HepG2 (cell line): ENCODE measurements at regions not wholly inside any gene's neighbourhood (a gene's known extent, or its start where the extent isn't known, plus 50 kb on each side); places are given as distances from the start of the nearest gene placed in this dataset.

Source experiments
- ATAC-seq: fragments of 200-7000 bp; cut with Tn5 transposase; 3 replicates; pipeline ENCODE4 v1.9.1; 2020; ENCODE audit warnings: mild to moderate bottlenecking, moderate library complexity
- BruUV-seq: library from RNA; stranded (reverse); fragments of 400-500 nt; replicated peaks from 2 replicates; lab custom pipeline; 2021; lab: Mats Ljungman, UMichigan
- CTCF ChIA-PET: fragments of 300-600 bp; formaldehyde crosslinking; extraction: SDS; loops from one replicate; lab custom pipeline; 2021; ENCODE audit warnings: low total read pairs, inconsistent platforms, low intra/inter-chr PET ratio; lab: Yijun Ruan, JAX
- POLR2A ChIA-PET: fragments of 350-600 bp; sonication (Branson Sonifier 250); formaldehyde crosslinking; loops from one replicate; lab custom pipeline; 2020; ENCODE audit warnings: antibody characterized with exemption, inconsistent platforms; lab: Yijun Ruan, JAX
- DNase-seq: peaks from one replicate; pipeline ENCODE4 v3.0.0-alpha.2; 2015; ENCODE audit warnings: low spot score
- FAIRE-seq: peaks from 3 replicates; lab custom pipeline; 2011; peaks lifted over from hg19 to GRCh38; lab: Jason Lieb, UNC
- H2AFZ ChIP-seq: one replicate; pipeline ENCODE4 v1.6.1; 2011; ENCODE audit warnings: low read length, inconsistent platforms
- H3K27ac ChIP-seq: fragments of 300-600 bp; 3 replicates; pipeline ENCODE4 v1.8.0; 2011; ENCODE audit warnings: mixed run types, mild to moderate bottlenecking, mixed read lengths, low read length, inconsistent platforms; ENCODE audit not compliant: insufficient read depth; ENCODE audit errors: extremely low read length
- H3K27me3 ChIP-seq, 2 experiments: fragments of 200-600 bp in 1 of 2; 2 replicates in 1 of 2; 3 replicates in 1 of 2; pipeline versions ENCODE4 v1.6.0 to v1.8.0; 2011; ENCODE audit warnings: low read length in 2 of 2, mild to moderate bottlenecking in 2 of 2, moderate library complexity in 2 of 2, inconsistent platforms in 1 of 2; ENCODE audit not compliant: insufficient read depth in 2 of 2, control insufficient read depth in 1 of 2
- H3K36me3 ChIP-seq, 2 experiments: fragments of 200-600 bp in 1 of 2; replicated peaks in 1 of 2; 2 replicates in 1 of 2; 3 replicates in 1 of 2; pipeline versions ENCODE4 v1.5.1 to v1.8.0; 2011; ENCODE audit warnings: low read length in 2 of 2, inconsistent platforms in 1 of 2; ENCODE audit not compliant: insufficient read depth in 2 of 2, control insufficient read depth in 1 of 2
- H3K4me1 ChIP-seq: 2 replicates; pipeline ENCODE4 v1.5.1; 2012; ENCODE audit warnings: low read length, inconsistent platforms; ENCODE audit not compliant: insufficient read depth
- H3K4me2 ChIP-seq: 2 replicates; pipeline ENCODE4 v1.6.0; 2011; ENCODE audit warnings: low read depth, low read length, inconsistent platforms
- H3K4me3 ChIP-seq, 3 experiments: fragments of 200-600 bp in 1 of 3; sonication (generic), shearing (Covaris generic) in 1 of 3; replicated peaks in 1 of 3; 2 replicates each; pipeline ENCODE4 v1.5.1; 2011 to 2016; ENCODE audit warnings: low read length in 3 of 3, inconsistent platforms in 2 of 3, low read depth in 2 of 3, mild to moderate bottlenecking in 2 of 3, control low read depth in 1 of 3, mixed read lengths in 1 of 3; ENCODE audit not compliant: insufficient read depth in 1 of 3
- H3K79me2 ChIP-seq: one replicate; pipeline ENCODE4 v1.6.1; 2011; ENCODE audit warnings: low read length, inconsistent platforms; ENCODE audit not compliant: insufficient read depth
- H3K9ac ChIP-seq: 2 replicates; pipeline ENCODE4 v1.6.0; 2011; ENCODE audit warnings: mild to moderate bottlenecking, low read depth, low read length, inconsistent platforms; ENCODE audit not compliant: insufficient read depth
- H3K9me3 ChIP-seq: 2 replicates; pipeline ENCODE4 v1.5.1; 2012; ENCODE audit warnings: mild to moderate bottlenecking, low read length
- H4K20me1 ChIP-seq: 2 replicates; pipeline ENCODE4 v1.6.0; 2011; ENCODE audit warnings: inconsistent platforms, mild to moderate bottlenecking, low read length, moderate library complexity; ENCODE audit not compliant: insufficient read depth
- EZH2 ChIP-seq: conservative IDR thresholded peaks from 2 replicates; pipeline ENCODE4 v1.6.1; 2012; ENCODE audit warnings: mild to moderate bottlenecking, low read depth, low read length, moderate library complexity
- GATAD2A ChIP-seq: IDR thresholded peaks from 2 replicates; pipeline ENCODE4 v1.6.1; 2016
- HMGA1 ChIP-seq: sonication (generic); formaldehyde crosslinking; conservative IDR thresholded peaks from 2 replicates; pipeline ENCODE4 v1.4.0; 2020; ENCODE audit warnings: missing genetic modification reagents
- KMT2A ChIP-seq: sonication (generic); formaldehyde crosslinking; IDR thresholded peaks from 2 replicates; pipeline ENCODE4 v1.4.0; 2020; ENCODE audit warnings: missing genetic modification reagents
- MBD4 ChIP-seq: IDR thresholded peaks from 2 replicates; pipeline ENCODE4 v1.6.1; 2012; ENCODE audit warnings: low read length, inconsistent platforms, borderline replicate concordance
- MLLT10 ChIP-seq: sonication (generic); formaldehyde crosslinking; IDR thresholded peaks from 2 replicates; pipeline ENCODE4 v1.4.0; 2020; ENCODE audit warnings: missing genetic modification reagents
- NFYC ChIP-seq: IDR thresholded peaks from 2 replicates; pipeline ENCODE4 v1.6.1; 2016; ENCODE audit warnings: missing genetic modification reagents, missing compliant biosample characterization
- PCBP2 ChIP-seq: fragments of 200-400 bp; formaldehyde crosslinking; optimal IDR thresholded peaks from 2 replicates; pipeline ENCODE3; 2018; ENCODE audit warnings: low read length, low read depth; ENCODE audit not compliant: poor library complexity, severe bottlenecking
- RBAK ChIP-seq: sonication (generic); formaldehyde crosslinking; IDR thresholded peaks from 2 replicates; pipeline ENCODE4 v1.5.1; 2020; ENCODE audit warnings: mild to moderate bottlenecking, missing genetic modification reagents
- RERE ChIP-seq: IDR thresholded peaks from 2 replicates; pipeline ENCODE4 v1.6.1; 2016; ENCODE audit warnings: low read depth, missing genetic modification reagents, missing compliant biosample characterization
- SNAPC5 ChIP-seq: sonication (generic); formaldehyde crosslinking; IDR thresholded peaks from 2 replicates; pipeline ENCODE4 v1.8.1; 2023; ENCODE audit warnings: mild to moderate bottlenecking, missing genetic modification reagents, borderline replicate concordance
- SP5 ChIP-seq: IDR thresholded peaks from 2 replicates; pipeline ENCODE4 v1.6.1; 2016; ENCODE audit warnings: low read depth, borderline replicate concordance
- TEAD2 ChIP-seq: sonication (generic); formaldehyde crosslinking; IDR thresholded peaks from 2 replicates; pipeline ENCODE4 v1.9.0; 2021; ENCODE audit warnings: missing genetic modification reagents
- ZBTB10 ChIP-seq: sonication (generic); formaldehyde crosslinking; IDR thresholded peaks from 2 replicates; pipeline ENCODE4 v1.4.0; 2020; ENCODE audit warnings: missing genetic modification reagents, borderline replicate concordance
- ZNF343 ChIP-seq: sonication (generic); formaldehyde crosslinking; IDR thresholded peaks from 2 replicates; pipeline ENCODE4 v1.4.0; 2020; ENCODE audit warnings: mild to moderate bottlenecking, missing genetic modification reagents
- ZNF552 ChIP-seq: sonication (generic); formaldehyde crosslinking; IDR thresholded peaks from 2 replicates; pipeline ENCODE4 v1.9.0; 2022; ENCODE audit warnings: missing genetic modification reagents, mild to moderate bottlenecking, borderline replicate concordance
- ZNF619 ChIP-seq: sonication (generic); formaldehyde crosslinking; IDR thresholded peaks from 2 replicates; pipeline ENCODE4 v1.4.0; 2020; ENCODE audit warnings: mild to moderate bottlenecking, missing genetic modification reagents
- ZNF713 ChIP-seq: sonication (generic); formaldehyde crosslinking; IDR thresholded peaks from 2 replicates; pipeline ENCODE4 v1.4.0; 2020; ENCODE audit warnings: mild to moderate bottlenecking, missing genetic modification reagents
- ZSCAN29 ChIP-seq: sonication (generic); formaldehyde crosslinking; conservative IDR thresholded peaks from 2 replicates; pipeline ENCODE4 v1.4.0; 2020; ENCODE audit warnings: mild to moderate bottlenecking, missing genetic modification reagents
- WGBS: methylation state at CpG from one replicate; pipeline ENCODE4 v1.1.6; 2017; ENCODE audit warnings: low lambda C conversion rate; 5-methylcytosine and 5-hydroxymethylcytosine counted together
- in situ Hi-C: cut with HindIII; loops from 2 replicates; pipeline ENCODE4 v1.10.0; 2017; ENCODE audit warnings: low pct_unique_long_range_greater_than_20kb; ENCODE audit not compliant: extremely low pct_ligation_motif_present
- intact Hi-C: fragments of 100-400 bp; cut with micrococcal nuclease; formaldehyde crosslinking; loops from one replicate; pipeline ENCODE4 v1.10.0; 2022; ENCODE audit not compliant: unreplicated experiment

DNA sequence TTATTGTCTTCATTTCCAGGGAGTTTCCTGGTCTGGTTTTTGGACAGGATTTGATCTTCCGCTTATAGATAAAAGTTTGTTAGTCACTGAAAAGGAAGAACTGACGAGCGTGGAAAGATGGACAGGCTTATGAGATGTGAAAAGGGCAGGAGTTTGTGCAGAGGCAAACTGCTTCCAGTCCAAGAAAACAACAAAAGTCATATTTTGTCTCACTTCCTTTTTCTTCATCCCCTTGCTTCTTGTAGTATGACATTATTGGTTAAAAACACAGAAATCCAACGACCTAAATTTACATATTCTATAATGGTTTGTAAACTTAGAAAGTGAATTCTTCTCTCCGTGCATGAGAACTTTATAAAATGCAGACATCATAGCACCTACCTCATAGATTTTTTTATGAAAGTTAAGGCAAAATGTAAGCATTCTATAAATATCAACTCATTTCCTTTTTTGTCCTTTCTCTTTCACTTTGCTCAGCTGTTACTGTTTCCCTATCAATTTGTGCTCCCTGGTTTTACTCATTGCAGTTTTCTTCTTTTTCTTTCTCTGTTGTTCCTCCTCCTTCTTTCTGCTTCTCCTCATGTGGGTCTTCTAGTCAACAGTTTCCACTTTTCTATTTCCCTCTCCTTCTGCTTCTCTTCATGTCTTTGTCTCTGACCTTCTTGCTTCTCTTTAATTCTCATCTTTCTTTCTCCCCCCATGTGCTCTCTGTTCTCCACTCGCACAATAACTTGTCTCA lies 370.2 kb downstream of the ARL4A start:
- Histone ChIP-seq H3K4me2 (no peak overlapping the region), H2AFZ (no peak overlapping the region), H3K27me3 (no peaks in the 10 kb centered on the region), H3K9ac (no peak overlapping the region), H4K20me1 (no peaks in the 10 kb centered on the region), H3K36me3 (no peaks in the 10 kb centered on the region), H3K9me3 (no peaks in the 10 kb centered on the region), H3K27ac (no peak overlapping the region), H3K4me3 (no peak overlapping the region), H3K4me1 (peaks cover 3% of the 10 kb centered on the region), H3K79me2 (no peaks in the 10 kb centered on the region)
- FAIRE-seq (no peak), ATAC-seq (no peak), DNase-seq (no peak)
- TF ChIP-seq KMT2A (CRISPR knock-in tag), result no peak
- no peak for TF ChIP-seq ZNF619 (CRISPR knock-in tag)
- no peak for TF ChIP-seq RBAK
- no peak for TF ChIP-seq ZNF713 (CRISPR knock-in tag)
- TF ChIP-seq MLLT10 (CRISPR knock-in tag), result no peak
- no peak for TF ChIP-seq ZNF343 (CRISPR knock-in tag)
- TF ChIP-seq ZBTB10 (CRISPR knock-in tag), result no peak
- no peak for TF ChIP-seq TEAD2 (CRISPR knock-in tag)
- TF ChIP-seq GATAD2A (CRISPR knock-in tag), result no peak
- no peak for TF ChIP-seq SNAPC5 (CRISPR knock-in tag)
- TF ChIP-seq HMGA1 (CRISPR knock-in tag), result no peak
- no peak for TF ChIP-seq RERE (CRISPR knock-in tag)
- no peak for TF ChIP-seq PCBP2
- no peak for TF ChIP-seq EZH2
- TF ChIP-seq ZSCAN29, result no peak
- no peak for TF ChIP-seq MBD4
- TF ChIP-seq SP5 (CRISPR knock-in tag), result no peak
- TF ChIP-seq ZNF552 (CRISPR knock-in tag), result no peak
- TF ChIP-seq NFYC (CRISPR knock-in tag), result no peak
- 79% methylated on average over 6 of the region's 6 CpGs for WGBS
- intact Hi-C loops, result no loop called here
- no TSS peak for BruUV-seq
- in situ Hi-C loops, result no loop called here
- POLR2A ChIA-PET, result no interaction called here
- CTCF ChIA-PET, result no interaction called here
